ENCODE measurements at regions not wholly inside any gene's neighbourhood (a gene's known extent, or its start where the extent isn't known, plus 50 kb on each side); places are given as distances from the start of the nearest gene placed in this dataset.

- TF ChIP-seq CTCF (IDR thresholded peaks at IDR 0.05) (no peak), POLR2A (IDR thresholded peaks at IDR 0.05) (no peak)
Observed at GRCh38 chr7:91408388-91409154, 144.3 kb downstream of the FZD1 start.
